CD4-positive, alpha-beta T cell treated with Interleukin-1 beta for 1 hour (primary cell): ENCODE measurements at regions not wholly inside any gene's neighbourhood (a gene's known extent, or its start where the extent isn't known, plus 50 kb on each side); places are given as distances from the start of the nearest gene placed in this dataset.
A peak's percentile ranks its signal among the peaks of the same experiment; 100 is the strongest.

ENCODE experiments used
- DNase-seq, 2 donors: peaks; one replicate each; pipeline ENCODE4 v3.0.0-alpha.2; 2020 to 2022

DNA sequence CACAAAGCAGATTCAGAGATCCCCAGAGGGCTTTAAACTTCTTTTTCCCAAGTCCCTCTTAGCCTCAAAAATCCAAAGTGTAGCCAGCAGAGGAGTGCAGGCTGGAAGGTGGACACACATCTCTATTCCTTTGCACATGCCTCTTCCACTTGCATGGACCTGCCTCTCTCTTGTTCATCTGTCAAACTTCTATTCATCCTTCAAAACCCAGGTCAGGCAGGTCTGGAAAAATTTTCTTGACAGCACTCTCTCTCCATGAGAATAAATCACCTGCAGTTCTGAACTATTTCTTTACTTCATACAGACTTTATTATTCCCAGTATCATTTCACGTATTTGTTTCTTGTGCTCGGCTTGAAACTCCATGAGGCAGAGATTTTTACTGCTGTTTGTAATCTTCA, 127.5 kb downstream of the SS18 start:
- DNase-seq = no peak

DNA sequence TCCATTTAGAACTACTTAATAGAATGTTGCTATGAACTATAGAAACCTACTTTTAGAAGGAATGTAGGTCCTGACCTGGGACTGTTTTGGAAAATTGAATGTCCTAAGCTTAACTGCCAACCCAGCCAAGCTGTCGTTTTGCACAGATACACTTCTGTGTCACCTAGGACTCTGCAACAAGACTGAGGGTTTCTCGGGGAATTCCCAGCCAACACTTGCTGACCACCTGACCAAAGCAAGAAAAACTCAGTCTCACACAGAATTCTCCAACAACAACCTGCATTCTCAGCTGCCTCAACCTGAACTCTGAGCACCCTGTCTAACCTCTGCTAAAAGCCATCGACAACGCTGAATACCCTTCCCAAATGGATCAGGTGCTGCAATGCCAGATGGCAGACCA, 128.2 kb downstream of the SS18 start:
- no peak for DNase-seq

GRCh38 chr18:25957017-25957416, 133.4 kb downstream of the SS18 start:
- DNase-seq = no peak

DNA sequence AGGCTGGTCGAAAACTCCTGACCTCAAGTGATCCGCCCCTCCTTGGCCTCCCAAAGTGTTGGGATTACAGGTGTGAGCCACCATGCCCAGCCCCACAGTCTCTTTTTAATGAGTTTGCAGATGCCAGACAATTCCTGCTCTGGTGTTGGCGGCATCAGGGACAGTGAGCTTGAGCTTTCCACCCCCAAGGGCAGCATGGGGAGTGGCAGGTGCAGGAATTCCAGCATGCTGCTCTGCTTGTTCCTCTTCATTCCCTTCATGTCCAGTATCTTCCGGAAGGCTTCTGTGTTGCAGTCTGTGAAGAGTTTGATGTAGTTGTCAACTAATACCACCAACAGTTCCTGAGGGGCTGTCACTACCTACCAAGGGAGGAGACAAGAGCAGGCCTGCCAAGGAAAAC, 137.3 kb downstream of the SS18 start:
- no peak for DNase-seq

DNA sequence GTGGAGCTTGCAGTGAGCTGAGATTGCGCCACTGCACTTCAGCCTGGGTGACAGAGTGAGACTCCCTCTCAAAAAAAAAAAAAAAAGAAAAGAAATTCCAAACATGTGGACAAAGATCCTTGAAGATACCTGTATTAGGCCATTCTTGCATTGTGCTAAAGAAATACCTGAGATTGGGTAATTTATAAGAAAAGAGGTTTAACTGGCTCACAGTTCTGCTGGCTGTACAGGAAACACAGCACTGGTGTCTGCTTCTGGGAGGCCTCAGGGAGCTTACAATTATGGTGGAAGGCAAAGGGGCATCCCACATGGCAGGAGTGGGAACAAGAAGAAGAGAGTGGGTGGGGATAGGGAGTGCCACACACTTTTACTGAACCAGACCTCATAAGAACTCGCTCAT, 140.1 kb downstream of the SS18 start:
- DNase-seq = no peak

DNA sequence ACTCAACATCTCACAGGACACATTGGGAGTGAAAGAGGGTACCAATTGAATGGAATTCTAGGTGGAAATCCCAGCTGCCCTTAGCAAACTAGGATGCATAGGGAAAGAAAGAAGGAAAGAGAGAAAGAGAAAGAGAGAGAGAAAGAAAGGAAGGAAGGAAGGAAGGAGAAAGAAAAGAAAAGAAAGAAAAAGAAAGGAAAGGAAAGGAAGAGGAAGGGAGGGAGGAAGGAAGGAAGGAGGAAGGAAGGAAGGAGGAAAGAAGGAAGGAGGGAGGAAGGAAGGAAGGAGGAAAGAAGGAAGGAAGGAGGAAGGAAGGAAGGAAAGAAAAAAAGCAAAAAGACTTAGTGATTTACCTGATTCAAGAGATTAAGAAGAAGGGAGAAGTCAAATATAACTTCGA, 143.9 kb downstream of the SS18 start:
- no peak for DNase-seq

- no peak for DNase-seq
These were observed 155.1 kb downstream of the SS18 start for GRCh38 chr18:25935356-25935755.

- no peak for DNase-seq
These were observed 159.3 kb downstream of the SS18 start for GRCh38 chr18:25931126-25931525.

DNA sequence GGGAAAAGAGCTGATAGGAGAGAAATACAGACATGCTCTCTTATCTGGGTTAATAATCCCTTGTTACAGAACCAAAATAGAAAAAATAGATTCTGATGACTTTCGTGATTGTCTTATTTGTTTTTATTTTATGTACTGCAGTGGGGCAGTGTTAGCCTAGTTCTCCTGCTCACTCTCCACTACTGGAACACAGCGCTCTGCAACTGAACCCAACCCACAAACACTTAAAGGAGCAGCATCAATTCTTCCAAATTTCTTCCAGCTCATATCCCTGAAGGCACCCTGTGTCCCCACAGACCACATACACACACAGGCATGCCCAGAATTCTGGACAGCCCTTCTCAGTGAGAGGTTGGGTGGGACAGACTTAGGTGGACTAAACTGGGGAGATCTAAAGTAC, 160.6 kb downstream of the SS18 start:
- no peak for DNase-seq

DNA sequence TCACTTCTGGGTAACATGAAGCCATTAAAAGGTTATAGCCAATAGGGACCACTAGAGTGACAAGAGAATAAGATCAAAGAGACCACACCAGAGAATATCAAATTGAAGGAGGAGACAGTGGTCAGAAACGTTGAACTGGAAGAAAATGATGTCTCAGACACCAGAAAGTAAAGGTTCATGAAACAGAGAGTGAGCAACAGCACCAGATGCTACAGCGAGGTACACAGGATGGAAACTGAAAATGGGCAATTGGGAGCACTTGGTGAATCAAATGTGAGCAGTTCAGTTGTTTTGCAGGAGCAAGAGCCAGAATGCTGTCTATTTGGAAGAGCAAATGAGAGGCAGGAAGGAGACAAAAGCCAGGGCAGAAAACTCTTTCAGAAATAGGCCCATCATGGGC, 162.6 kb downstream of the SS18 start:
- DNase-seq = no peak

- DNase-seq = no peak
These were observed 167.2 kb downstream of the SS18 start for GRCh38 chr18:25923193-25923592.

GRCh38 chr18:25921677-25922421, 168.6 kb downstream of the SS18 start:
- peak; percentile 27 to 43 for DNase-seq

DNA sequence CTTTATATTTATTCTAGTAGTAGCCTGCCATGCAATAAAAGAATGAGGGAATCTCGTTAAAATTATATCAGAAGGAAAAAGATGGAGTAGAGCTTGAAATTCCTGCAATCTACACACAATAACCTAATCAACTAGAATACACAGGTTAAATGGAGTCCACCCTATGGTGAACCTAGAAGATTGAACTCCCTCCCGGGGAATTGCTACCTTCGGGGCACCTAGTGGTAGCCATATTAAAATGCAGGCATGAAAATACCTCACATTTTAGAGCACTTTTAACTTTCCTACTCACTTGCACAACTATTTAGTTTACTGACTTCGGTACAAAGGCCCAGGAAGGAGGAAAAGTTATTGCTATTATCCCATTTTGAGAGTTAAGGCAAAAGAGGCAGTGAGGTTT, 174.5 kb downstream of the SS18 start:
- no peak for DNase-seq

DNA sequence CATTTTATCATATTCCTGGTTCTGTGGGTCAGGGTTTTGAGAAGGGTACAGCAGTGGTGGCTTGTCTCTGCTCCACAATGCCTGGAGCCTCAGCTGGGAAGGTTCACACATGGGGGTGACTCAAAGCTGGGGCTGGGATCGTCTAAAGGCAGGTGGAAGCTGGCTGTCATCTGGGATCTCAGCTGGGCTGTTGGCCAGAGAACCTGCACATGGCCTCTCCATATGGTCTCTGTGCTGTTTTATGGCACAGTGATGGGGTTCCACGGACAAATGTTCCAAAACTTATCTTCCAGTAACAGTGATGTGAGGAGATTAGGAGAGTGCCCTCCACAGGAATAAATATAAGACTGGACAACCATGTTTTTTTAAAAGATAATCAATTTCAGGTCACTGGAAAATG, 191.4 kb downstream of the SS18 start:
- no peak for DNase-seq

DNA sequence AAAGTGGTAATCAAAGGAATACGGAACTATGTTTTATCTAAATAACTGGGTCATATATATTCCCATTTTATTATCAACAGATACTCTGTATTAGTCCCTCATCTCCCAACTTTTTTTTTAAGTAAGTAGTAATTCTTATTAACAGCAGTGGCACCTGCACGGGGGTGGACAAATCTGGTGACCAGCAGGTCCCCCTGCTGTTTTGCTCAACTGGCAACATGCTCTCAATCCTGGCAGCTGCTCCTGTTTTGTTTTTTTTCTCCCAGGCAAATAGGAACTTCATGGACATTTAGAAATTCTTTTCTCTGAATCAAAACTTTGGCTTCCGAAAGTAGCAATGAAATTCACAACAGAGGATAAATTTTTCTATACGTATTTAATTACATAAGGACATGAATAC, 193.5 kb downstream of the SS18 start:
- no peak for DNase-seq

DNA sequence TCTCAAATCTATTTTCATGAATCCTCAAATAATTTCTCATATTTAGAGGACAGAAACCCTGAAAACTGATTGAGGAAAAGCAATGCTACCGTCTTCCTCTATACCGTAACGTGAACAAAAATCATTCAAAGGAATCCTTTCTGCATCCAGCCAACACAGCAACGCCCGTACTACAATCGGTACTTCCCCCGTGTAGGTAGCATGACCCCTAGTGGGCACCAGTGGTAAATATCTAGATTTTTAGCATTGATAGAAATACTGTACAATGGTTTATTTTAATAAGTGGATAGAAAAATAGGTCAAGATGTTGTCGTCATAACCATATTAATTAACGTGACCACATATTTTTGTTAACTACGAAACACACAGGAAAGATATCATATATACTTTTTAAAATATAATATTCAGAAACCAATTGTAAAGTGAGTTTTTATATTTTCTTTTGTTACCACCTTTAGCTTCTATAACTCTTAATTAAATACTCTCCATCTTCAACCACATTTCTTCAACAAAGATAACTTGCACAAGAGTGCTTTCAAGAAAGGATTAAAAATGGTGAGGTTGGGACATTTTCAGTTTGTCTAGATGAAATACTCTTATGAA, 194.1 kb downstream of the SS18 start:
- peak in 1 of 2 donors; percentile 18 for DNase-seq

DNA sequence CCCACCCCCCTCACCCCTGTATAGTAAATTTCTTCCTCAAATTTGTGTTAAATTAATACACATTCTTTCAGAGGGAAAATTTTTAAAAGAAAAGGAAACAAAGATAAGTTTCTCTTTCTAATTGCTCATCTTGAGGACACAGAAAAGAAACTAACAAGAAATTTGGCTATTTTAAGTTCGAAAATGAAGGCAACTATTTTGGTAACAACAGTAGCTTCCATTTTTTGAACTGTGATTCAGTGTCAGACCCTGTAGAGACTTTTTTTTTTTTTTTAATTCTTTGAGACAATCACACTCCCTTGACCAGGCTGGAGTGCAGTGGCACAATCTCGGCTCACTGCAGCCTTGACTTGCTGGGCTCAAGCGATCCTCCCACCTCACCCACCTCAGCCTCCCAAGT, 194.9 kb downstream of the SS18 start:
- no peak for DNase-seq

GRCh38 chr18:25886283-25886682, 204.1 kb downstream of the SS18 start:
- no peak for DNase-seq

DNA sequence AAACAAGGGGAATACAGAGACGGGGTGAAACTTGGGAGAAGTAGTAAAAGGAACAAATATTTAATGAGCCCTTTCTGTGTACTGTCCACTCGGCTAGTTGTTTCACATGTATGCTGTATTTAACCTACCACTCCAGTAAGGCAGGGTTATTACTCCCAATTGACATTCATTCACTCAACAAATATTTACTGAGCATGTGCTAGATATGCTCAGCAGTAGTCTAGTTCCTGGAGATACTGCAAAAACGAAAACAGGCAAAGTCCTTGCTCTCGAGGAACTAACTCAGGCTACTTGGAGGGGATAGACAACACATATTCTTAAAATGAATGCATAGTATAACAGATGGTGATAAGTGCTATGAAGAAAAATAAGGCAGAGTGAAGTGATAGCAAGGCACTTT, 207.3 kb downstream of the SS18 start:
- DNase-seq = no peak

DNA sequence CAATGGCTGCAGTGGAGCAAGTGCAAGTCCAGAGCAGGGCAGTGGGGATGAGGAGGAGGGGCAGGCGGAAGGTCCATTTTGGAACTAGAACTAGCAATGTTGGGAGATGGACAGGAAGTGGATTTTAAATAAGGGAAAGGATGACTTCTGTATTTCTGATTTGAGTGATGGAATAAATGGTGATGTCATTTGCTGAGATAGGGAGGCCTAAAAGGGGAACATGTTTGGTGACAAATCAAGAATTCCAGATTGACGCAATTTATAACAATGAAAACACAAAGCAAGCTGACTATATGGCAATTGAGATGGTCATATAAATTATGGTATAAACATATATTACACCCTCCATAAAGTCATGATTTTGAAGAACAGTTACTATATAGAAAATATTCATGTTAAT, 209.3 kb downstream of the SS18 start:
- DNase-seq = no peak

DNA sequence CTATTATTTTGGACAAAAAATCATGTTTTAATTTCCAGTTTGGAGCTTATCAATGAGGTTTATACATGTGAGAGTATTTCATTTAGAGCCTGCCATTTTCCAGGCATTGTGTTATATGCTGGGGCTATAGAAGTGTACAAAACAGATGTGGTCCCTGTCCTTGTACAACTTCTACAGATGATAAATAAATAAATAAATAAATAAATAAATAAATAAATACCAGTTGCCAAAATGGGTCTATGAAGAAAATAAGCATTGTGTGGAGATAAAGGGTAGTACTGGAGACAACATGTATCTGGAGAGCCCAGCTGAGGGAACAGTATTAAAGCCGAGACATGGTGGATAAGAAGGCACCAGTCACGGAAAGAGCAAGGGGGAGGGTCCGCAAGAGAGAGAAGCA, 210.0 kb downstream of the SS18 start:
- DNase-seq = no peak

DNA sequence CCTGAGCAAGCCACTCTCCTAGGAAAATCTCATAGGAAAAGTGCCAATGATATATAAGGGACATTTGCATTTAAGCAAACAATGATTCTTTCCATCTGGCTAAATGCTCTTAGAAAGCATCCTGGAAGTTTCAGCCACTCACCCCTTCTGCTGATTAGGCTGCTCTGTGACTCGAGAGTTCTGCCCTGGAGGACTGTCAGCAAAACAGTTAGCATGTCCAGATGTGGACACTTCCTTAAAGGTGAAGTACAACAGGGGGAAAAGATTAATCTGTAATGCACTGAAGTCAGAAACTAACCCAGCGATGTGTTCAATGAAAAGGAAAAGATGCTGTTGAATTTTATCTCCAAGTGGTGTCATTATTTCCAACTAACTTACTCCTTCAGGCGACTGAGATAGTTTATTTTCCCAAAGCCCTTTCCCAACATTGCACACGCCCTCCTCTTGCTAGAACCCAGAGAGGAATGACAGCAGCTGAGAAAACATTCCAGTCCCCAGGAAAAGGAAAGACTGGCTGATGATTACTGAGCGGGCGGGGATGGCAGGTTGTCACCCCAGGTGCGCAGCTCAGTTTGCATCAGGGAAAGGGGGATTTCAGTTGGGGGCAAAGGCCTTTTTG, 214.0 kb downstream of the SS18 start:
- DNase-seq = no peak

- no peak for DNase-seq
These were observed 214.7 kb downstream of the SS18 start for GRCh38 chr18:25875551-25876240.

DNA sequence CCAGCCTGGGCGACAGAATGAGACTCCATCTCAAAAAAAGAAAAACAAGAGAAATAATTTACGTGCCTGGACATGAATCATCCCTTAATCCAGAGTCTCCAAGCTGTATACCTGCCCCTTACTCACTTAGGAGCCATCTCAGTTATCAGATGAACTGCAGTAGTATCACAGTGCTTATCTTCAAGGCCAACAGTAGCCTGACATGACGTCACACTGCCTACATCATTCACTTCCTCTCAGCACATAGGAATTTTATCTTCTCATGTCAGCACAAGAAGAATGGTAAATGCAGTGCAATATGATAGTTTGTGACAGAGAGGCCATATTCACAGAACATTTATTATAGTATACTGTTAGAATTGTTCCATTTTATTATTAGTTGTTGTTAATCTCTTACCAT, 216.6 kb downstream of the SS18 start:
- no peak for DNase-seq
